H9 (cell line): ENCODE measurements at regions not wholly inside any gene's neighbourhood (a gene's known extent, or its start where the extent isn't known, plus 50 kb on each side); places are given as distances from the start of the nearest gene placed in this dataset.
"Not testable (repeated sequence)": the region's sequence is repeated elsewhere in the genome, so short reads cannot be mapped to it uniquely, and the experiment has no call there.

Experiments
- DNase-seq: peaks from one replicate; pipeline ENCODE4 v3.0.0-alpha.2; 2017
- H2AFZ ChIP-seq: one replicate; pipeline ENCODE4 v1.6.1; 2013; ENCODE audit warnings: mild to moderate bottlenecking, low read length, control low read depth, moderate library complexity
- H2AK5ac ChIP-seq: 2 replicates; pipeline ENCODE4 v1.6.1; 2013; ENCODE audit warnings: low read length, control low read depth, mixed read lengths; ENCODE audit not compliant: insufficient read length
- H2BK120ac ChIP-seq: one replicate; pipeline ENCODE4 v1.6.1; 2013; ENCODE audit warnings: low read depth, mild to moderate bottlenecking, low read length, control low read depth, inconsistent platforms; ENCODE audit not compliant: poor library complexity, severe bottlenecking
- H2BK12ac ChIP-seq: 2 replicates; pipeline ENCODE4 v1.6.1; 2013; ENCODE audit warnings: low read length, control low read depth, mixed read lengths, low read depth; ENCODE audit not compliant: insufficient read length
- H2BK15ac ChIP-seq: 2 replicates; pipeline ENCODE4 v1.6.1; 2013; ENCODE audit warnings: low read depth, low read length, control low read depth
- H2BK20ac ChIP-seq: one replicate; pipeline ENCODE4 v1.6.1; 2013; ENCODE audit warnings: low read depth, mild to moderate bottlenecking, low read length, control low read depth, inconsistent platforms; ENCODE audit not compliant: poor library complexity, severe bottlenecking
- H2BK5ac ChIP-seq: 2 replicates; pipeline ENCODE4 v1.6.1; 2013; ENCODE audit warnings: low read length, control low read depth, mixed read lengths; ENCODE audit not compliant: insufficient read length
- H3K14ac ChIP-seq: 2 replicates; pipeline ENCODE4 v1.6.1; 2013; ENCODE audit warnings: low read length, control low read depth; ENCODE audit not compliant: insufficient read depth
- H3K18ac ChIP-seq: 2 replicates; pipeline ENCODE4 v1.6.1; 2013; ENCODE audit warnings: low read depth, mild to moderate bottlenecking, mixed read lengths, low read length, control low read depth; ENCODE audit not compliant: insufficient read length
- H3K23ac ChIP-seq: 2 replicates; pipeline ENCODE4 v1.6.1; 2013; ENCODE audit warnings: low read length, control low read depth, mixed read lengths, low read depth; ENCODE audit not compliant: insufficient read length
- H3K23me2 ChIP-seq: 2 replicates; pipeline ENCODE4 v1.6.1; 2013; ENCODE audit warnings: low read depth, mild to moderate bottlenecking, mixed read lengths, low read length, control low read depth; ENCODE audit not compliant: insufficient read length, poor library complexity, severe bottlenecking
- H3K27ac ChIP-seq: 2 replicates; pipeline ENCODE4 v1.5.1; 2013; ENCODE audit warnings: low read length, control low read depth, mixed read lengths, low read depth; ENCODE audit not compliant: insufficient read length
- H3K27me3 ChIP-seq: 2 replicates; pipeline ENCODE4 v1.6.1; 2013; ENCODE audit warnings: low read length, control low read depth, inconsistent platforms; ENCODE audit not compliant: insufficient read depth
- H3K4ac ChIP-seq: 2 replicates; pipeline ENCODE4 v1.6.1; 2013; ENCODE audit warnings: low read depth, mild to moderate bottlenecking, control low read depth, inconsistent platforms, low read length, moderate library complexity
- H3K4me1 ChIP-seq: 2 replicates; pipeline ENCODE4 v1.6.1; 2013; ENCODE audit warnings: low read length, control low read depth, inconsistent platforms; ENCODE audit not compliant: insufficient read depth
- H3K4me2 ChIP-seq: 2 replicates; pipeline ENCODE4 v1.6.1; 2013; ENCODE audit warnings: low read length, control low read depth, mixed read lengths; ENCODE audit not compliant: insufficient read length, insufficient read depth
- H3K56ac ChIP-seq: 2 replicates; pipeline ENCODE4 v1.6.1; 2013; ENCODE audit warnings: low read depth, mild to moderate bottlenecking, mixed read lengths, low read length, control low read depth; ENCODE audit not compliant: insufficient read length
- H3K79me1 ChIP-seq: 2 replicates; pipeline ENCODE4 v1.6.1; 2013; ENCODE audit warnings: low read depth, mild to moderate bottlenecking, moderate library complexity, low read length, control low read depth, inconsistent platforms; ENCODE audit not compliant: insufficient read depth, poor library complexity, severe bottlenecking
- H3K79me2 ChIP-seq: 2 replicates; pipeline ENCODE4 v1.6.1; 2013; ENCODE audit warnings: low read length, control low read depth, inconsistent platforms; ENCODE audit not compliant: insufficient read depth
- H3K9ac ChIP-seq: 2 replicates; pipeline ENCODE4 v1.6.1; 2013; ENCODE audit warnings: low read length, control low read depth, mixed read lengths; ENCODE audit not compliant: insufficient read length; ENCODE audit errors: extremely low read depth
- H3K9me3 ChIP-seq: one replicate; pipeline ENCODE4 v1.6.1; 2013; ENCODE audit warnings: low read depth, low read length, inconsistent platforms; ENCODE audit not compliant: control insufficient read depth
- H3T11ph ChIP-seq: one replicate; pipeline ENCODE4 v1.6.1; 2013; ENCODE audit warnings: mild to moderate bottlenecking, low read length, control low read depth, inconsistent platforms
- H4K20me1 ChIP-seq: one replicate; pipeline ENCODE4 v1.6.1; 2013; ENCODE audit not compliant: control insufficient read depth, insufficient read length, insufficient read depth
- H4K5ac ChIP-seq: 2 replicates; pipeline ENCODE4 v1.6.1; 2013; ENCODE audit warnings: low read depth, mild to moderate bottlenecking, mixed read lengths, low read length, control low read depth; ENCODE audit not compliant: insufficient read length
- H4K8ac ChIP-seq: replicated peaks from 2 replicates; pipeline ENCODE4 v1.6.1; 2013; ENCODE audit warnings: low read length, control low read depth, mixed read lengths, low read depth; ENCODE audit not compliant: insufficient read length
- H4K91ac ChIP-seq: 2 replicates; pipeline ENCODE4 v1.6.1; 2013; ENCODE audit warnings: low read depth, mild to moderate bottlenecking, moderate library complexity, mixed read lengths, low read length, control low read depth; ENCODE audit not compliant: insufficient read length
- H3K27ac Mint-ChIP-seq, 3 experiments: 2 replicates in 2 of 3; 3 replicates in 1 of 3; pipeline ENCODE4 v1.8.0; 2020 to 2021; ENCODE audit warnings: mixed read lengths in 3 of 3, mild to moderate bottlenecking in 1 of 3, moderate library complexity in 1 of 3
- H3K27me3 Mint-ChIP-seq: 2 replicates; pipeline ENCODE4 v1.8.0; 2021; ENCODE audit warnings: low read depth, mild to moderate bottlenecking, moderate library complexity, mixed read lengths
- H3K36me3 Mint-ChIP-seq, 3 experiments: 2 replicates in 2 of 3; 3 replicates in 1 of 3; pipeline ENCODE4 v1.8.0; 2020 to 2021; ENCODE audit warnings: low read depth in 3 of 3, mixed read lengths in 3 of 3; ENCODE audit not compliant: insufficient read depth in 1 of 3
- H3K4me1 Mint-ChIP-seq, 2 experiments: 2 replicates each; pipeline ENCODE4 v1.8.0; 2020; ENCODE audit warnings: mixed read lengths in 2 of 2
- H3K4me3 Mint-ChIP-seq, 2 experiments: 2 replicates in 1 of 2; 3 replicates in 1 of 2; pipeline ENCODE4 v1.8.0; 2020 to 2021; ENCODE audit warnings: mild to moderate bottlenecking in 2 of 2, mixed read lengths in 2 of 2, moderate library complexity in 1 of 2
- H3K9me3 Mint-ChIP-seq, 2 experiments: 2 replicates in 1 of 2; 3 replicates in 1 of 2; pipeline ENCODE4 v1.8.0; 2020; ENCODE audit warnings: mild to moderate bottlenecking in 2 of 2, mixed read lengths in 2 of 2, moderate library complexity in 1 of 2
- WGBS: extraction: QIAGEN DNeasy Blood & Tissue Kit; methylation state at CpG from one replicate; pipeline ENCODE4 v1.1.7; 2013; ENCODE audit warnings: missing lambda C conversion rate, low lambda C conversion rate, mixed read lengths; ENCODE audit not compliant: insufficient read length; ENCODE audit errors: extremely low coverage; 5-methylcytosine and 5-hydroxymethylcytosine counted together
- TF ChIP-seq, protein P1 (sequence below): fragments of 200-600 bp; sonication (generic); conservative IDR thresholded peaks from 3 replicates; pipeline ENCODE4 v1.8.0; 2021; ENCODE audit warnings: antibody characterized with exemption, mild to moderate bottlenecking

DNA sequence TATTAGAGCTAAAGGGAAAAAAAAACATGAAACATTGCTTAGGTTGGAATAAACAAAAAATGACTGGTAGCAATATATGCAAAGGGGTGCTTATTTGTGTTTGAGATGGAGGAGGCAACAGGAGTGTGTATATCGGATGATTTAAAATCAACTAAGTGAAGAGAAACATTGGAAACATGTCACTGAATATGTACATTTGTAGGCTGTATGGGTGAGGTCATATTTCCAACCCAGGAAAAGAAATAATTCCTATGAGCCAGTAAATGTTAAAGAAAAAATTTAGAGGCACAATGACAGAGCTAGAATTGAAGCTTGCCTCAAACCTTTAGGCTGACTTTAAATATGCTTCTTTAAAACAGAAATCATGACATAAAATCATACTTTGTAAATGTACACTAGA is 709.0 kb upstream of the SEMA3D start:
- Histone ChIP-seq H3K27me3 (no peaks in the 10 kb centered on the region), H2BK12ac (no peak overlapping the region), H3K18ac (no peak overlapping the region), H3K14ac (no peak overlapping the region), H3K4me1 (no peaks in the 10 kb centered on the region), H3K9ac (no peak overlapping the region), H2BK20ac (no peak overlapping the region), H3K4ac (no peak overlapping the region), H4K91ac (no peak overlapping the region), H2AK5ac (no peak overlapping the region), H3K27ac (no peak overlapping the region), H3K56ac (no peak overlapping the region), H3K79me1 (no peaks in the 10 kb centered on the region), H4K8ac (no peak overlapping the region), H2BK5ac (no peak overlapping the region), H3T11ph (no peak overlapping the region), H3K79me2 (no peaks in the 10 kb centered on the region), H4K5ac (no peak overlapping the region), H3K9me3 (no peaks in the 10 kb centered on the region), H3K4me2 (no peak overlapping the region), H2BK120ac (no peak overlapping the region), H4K20me1 (no peaks in the 10 kb centered on the region), H2BK15ac (no peak overlapping the region), H3K23ac (no peak overlapping the region), H3K23me2 (no peaks in the 10 kb centered on the region), H2AFZ (no peak overlapping the region)
- DNase-seq: no peak
- H3K27ac Mint-ChIP-seq: no peak overlapping the region
- no peaks in the 10 kb centered on the region for H3K9me3 Mint-ChIP-seq
- no peaks in the 10 kb centered on the region for H3K36me3 Mint-ChIP-seq
- WGBS: no CpG with 5 or more reads among the region's 1 CpG
- H3K4me1 Mint-ChIP-seq: no peaks in the 10 kb centered on the region
- no peaks in the 10 kb centered on the region for H3K27me3 Mint-ChIP-seq
- no peak overlapping the region for H3K4me3 Mint-ChIP-seq
- TF ChIP-seq, protein P1, sequence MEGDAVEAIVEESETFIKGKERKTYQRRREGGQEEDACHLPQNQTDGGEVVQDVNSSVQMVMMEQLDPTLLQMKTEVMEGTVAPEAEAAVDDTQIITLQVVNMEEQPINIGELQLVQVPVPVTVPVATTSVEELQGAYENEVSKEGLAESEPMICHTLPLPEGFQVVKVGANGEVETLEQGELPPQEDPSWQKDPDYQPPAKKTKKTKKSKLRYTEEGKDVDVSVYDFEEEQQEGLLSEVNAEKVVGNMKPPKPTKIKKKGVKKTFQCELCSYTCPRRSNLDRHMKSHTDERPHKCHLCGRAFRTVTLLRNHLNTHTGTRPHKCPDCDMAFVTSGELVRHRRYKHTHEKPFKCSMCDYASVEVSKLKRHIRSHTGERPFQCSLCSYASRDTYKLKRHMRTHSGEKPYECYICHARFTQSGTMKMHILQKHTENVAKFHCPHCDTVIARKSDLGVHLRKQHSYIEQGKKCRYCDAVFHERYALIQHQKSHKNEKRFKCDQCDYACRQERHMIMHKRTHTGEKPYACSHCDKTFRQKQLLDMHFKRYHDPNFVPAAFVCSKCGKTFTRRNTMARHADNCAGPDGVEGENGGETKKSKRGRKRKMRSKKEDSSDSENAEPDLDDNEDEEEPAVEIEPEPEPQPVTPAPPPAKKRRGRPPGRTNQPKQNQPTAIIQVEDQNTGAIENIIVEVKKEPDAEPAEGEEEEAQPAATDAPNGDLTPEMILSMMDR: no peak

DNA sequence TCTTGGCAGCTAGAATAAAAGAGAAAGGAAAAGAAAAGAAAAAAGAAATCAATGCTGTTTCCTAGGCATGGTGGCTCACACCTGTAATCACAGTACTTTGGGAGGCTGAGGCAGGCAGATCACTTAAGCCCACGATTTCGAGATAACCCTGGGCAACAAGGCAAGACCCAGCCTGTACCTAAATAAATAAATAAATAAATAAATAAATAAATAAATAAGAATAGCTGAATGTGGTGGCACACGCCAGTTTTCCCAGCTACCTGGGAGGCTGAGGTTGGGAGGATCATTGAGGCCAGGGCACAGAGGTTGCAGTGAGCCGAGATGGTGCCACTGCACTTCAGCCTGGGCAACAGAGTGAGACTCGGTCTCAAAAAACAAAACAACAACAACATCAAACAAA is 705.0 kb upstream of the SEMA3D start:
- WGBS: no CpG with 5 or more reads among the region's 5 CpGs
- H3K36me3 Mint-ChIP-seq, H3K79me1 ChIP-seq, H3K27ac Mint-ChIP-seq, H4K20me1 ChIP-seq, H4K8ac ChIP-seq, H4K91ac ChIP-seq, H2BK15ac ChIP-seq, H3K79me2 ChIP-seq, H2BK120ac ChIP-seq, H2AK5ac ChIP-seq, H3K4ac ChIP-seq, H3K27ac ChIP-seq, DNase-seq, H2BK20ac ChIP-seq, H3K9me3 ChIP-seq, H3K9me3 Mint-ChIP-seq, H2AFZ ChIP-seq, H3K4me2 ChIP-seq, H3K27me3 Mint-ChIP-seq, H3K14ac ChIP-seq, H3K56ac ChIP-seq, H3K4me1 ChIP-seq, H3K27me3 ChIP-seq, H3K23me2 ChIP-seq, H2BK5ac ChIP-seq, H3K4me3 Mint-ChIP-seq, H3T11ph ChIP-seq, H2BK12ac ChIP-seq, H3K18ac ChIP-seq, H3K23ac ChIP-seq, H3K4me1 Mint-ChIP-seq, H4K5ac ChIP-seq, H3K9ac ChIP-seq: not testable (repeated sequence)
